CD4-positive, alpha-beta T cell (primary cell): ENCODE measurements at regions not wholly inside any gene's neighbourhood (a gene's known extent, or its start where the extent isn't known, plus 50 kb on each side); places are given as distances from the start of the nearest gene placed in this dataset.

Experiments used
- ATAC-seq: fragments of 200-7000 bp; cut with Tn5 transposase; one replicate; pipeline ENCODE4 v1.10.0; 2022; ENCODE audit warnings: mild to moderate bottlenecking; ENCODE audit not compliant: poor library complexity
- CTCF ChIA-PET: fragments of 350-600 bp; sonication (Branson Sonifier 250); formaldehyde crosslinking; loops from one replicate; lab custom pipeline; 2021; ENCODE audit warnings: antibody characterized with exemption, inconsistent platforms; lab: Charles Lee
- POLR2A ChIA-PET: fragments of 350-600 bp; sonication (Branson Sonifier 250); formaldehyde crosslinking; loops from one replicate; lab custom pipeline; 2021; ENCODE audit warnings: antibody characterized with exemption, inconsistent platforms; lab: Charles Lee
- DNase-seq, 14 experiments: peaks; one replicate each; pipeline ENCODE4 v3.0.0-alpha.2; 2013 to 2020; ENCODE audit warnings: mixed read lengths in 2 of 14
- H3K27ac ChIP-seq, 2 donors: one replicate each; pipeline versions ENCODE4 v1.5.1 to v1.7.0; 2013; ENCODE audit warnings: low read length in 2 of 2, low read depth in 1 of 2, mild to moderate bottlenecking in 1 of 2
- H3K27me3 ChIP-seq, 2 experiments: 1 replicate in 1 of 2; 2 replicates in 1 of 2; pipeline versions ENCODE4 v1.6.1 to v1.7.0; 2013; ENCODE audit warnings: low read length in 2 of 2, control low read depth in 1 of 2, mild to moderate bottlenecking in 1 of 2, moderate library complexity in 1 of 2; ENCODE audit not compliant: insufficient read depth in 2 of 2, control insufficient read depth in 1 of 2
- H3K36me3 ChIP-seq: one replicate; pipeline ENCODE4 v1.6.1; 2013; ENCODE audit warnings: low read length, control low read depth; ENCODE audit not compliant: insufficient read depth
- H3K4me1 ChIP-seq: one replicate; pipeline ENCODE4 v1.6.1; 2013; ENCODE audit warnings: low read length, control low read depth; ENCODE audit not compliant: insufficient read depth
- H3K4me3 ChIP-seq: one replicate; pipeline ENCODE4 v1.5.1; 2013; ENCODE audit warnings: mild to moderate bottlenecking, low read length, moderate library complexity
- H3K9me3 ChIP-seq, 2 experiments: 1 replicate in 1 of 2; 2 replicates in 1 of 2; pipeline versions ENCODE4 v1.6.1 to v1.7.0; 2013; ENCODE audit warnings: low read length in 2 of 2, mild to moderate bottlenecking in 2 of 2, control low read depth in 1 of 2, moderate library complexity in 1 of 2; ENCODE audit not compliant: control insufficient read depth in 1 of 2, insufficient read depth in 1 of 2
- H3K27ac Mint-ChIP-seq: one replicate; pipeline ENCODE4 v1.8.0; 2020; ENCODE audit warnings: mixed read lengths
- H3K27me3 Mint-ChIP-seq: one replicate; pipeline ENCODE4 v1.8.0; 2021; ENCODE audit warnings: mixed read lengths
- H3K36me3 Mint-ChIP-seq: one replicate; pipeline ENCODE4 v1.8.0; 2021; ENCODE audit warnings: low read depth, mixed read lengths
- H3K4me1 Mint-ChIP-seq: one replicate; pipeline ENCODE4 v1.8.0; 2021; ENCODE audit warnings: low read depth, mixed read lengths
- H3K4me3 Mint-ChIP-seq: one replicate; pipeline ENCODE4 v1.8.0; 2020; ENCODE audit warnings: mild to moderate bottlenecking, mixed read lengths
- H3K9me3 Mint-ChIP-seq: one replicate; pipeline ENCODE4 v1.8.0; 2020; ENCODE audit warnings: mixed read lengths
- CTCF ChIP-seq: fragments of 200-600 bp; IDR thresholded peaks from one replicate; pipeline ENCODE4 v1.8.0; 2022; ENCODE audit warnings: antibody characterized with exemption, mild to moderate bottlenecking
- intact Hi-C, 2 experiments: fragments of 100-400 bp; cut with DNase I in 1 of 2; cut with micrococcal nuclease in 1 of 2; formaldehyde crosslinking; loops; one replicate each; pipeline versions ENCODE4 v1.15.1 to v1.9.0; 2023 to 2025; cut with DNase I, micrococcal nuclease

DNA sequence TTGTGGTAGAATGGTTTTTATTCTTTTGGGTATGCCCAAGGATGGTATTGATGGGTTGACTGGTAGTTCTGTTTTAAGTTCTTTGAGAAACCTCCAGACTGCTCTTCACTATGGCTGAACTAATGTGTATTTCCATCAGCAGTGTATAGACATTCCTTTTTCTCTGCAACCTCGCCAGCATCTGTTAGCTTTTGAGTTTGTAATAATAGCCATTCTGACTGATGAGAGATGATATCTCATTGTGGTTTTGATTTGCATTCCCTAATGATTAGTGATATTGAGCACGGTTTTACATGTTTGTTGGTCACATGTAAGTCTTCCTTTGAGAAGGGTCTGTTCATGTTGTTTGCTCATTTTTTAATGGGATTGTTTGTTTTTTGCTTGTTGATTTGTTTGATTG is 1348.7 kb upstream of the NXPH2 start:
- ChIA-PET CTCF (no interaction called here), POLR2A (no interaction called here)
- TF ChIP-seq CTCF: no peak
- Mint-ChIP-seq H3K9me3 (peaks cover 13% of the 10 kb centered on the region), H3K4me1 (no peaks in the 10 kb centered on the region), H3K27me3 (no peaks in the 10 kb centered on the region), H3K27ac (no peak overlapping the region), H3K36me3 (no peaks in the 10 kb centered on the region), H3K4me3 (no peak overlapping the region)
- H3K4me1 ChIP-seq: no peaks in the 10 kb centered on the region
- intact Hi-C loops: no loop called here
- H3K4me3 ChIP-seq: no peak overlapping the region
- H3K27ac ChIP-seq: no peak overlapping the region
- DNase-seq (no peak), ATAC-seq (no peak)
- H3K9me3 ChIP-seq: peaks cover 3 to 13% of the 10 kb centered on the region in 2 experiments
- no peaks in the 10 kb centered on the region for H3K27me3 ChIP-seq
- H3K36me3 ChIP-seq: no peaks in the 10 kb centered on the region

DNA sequence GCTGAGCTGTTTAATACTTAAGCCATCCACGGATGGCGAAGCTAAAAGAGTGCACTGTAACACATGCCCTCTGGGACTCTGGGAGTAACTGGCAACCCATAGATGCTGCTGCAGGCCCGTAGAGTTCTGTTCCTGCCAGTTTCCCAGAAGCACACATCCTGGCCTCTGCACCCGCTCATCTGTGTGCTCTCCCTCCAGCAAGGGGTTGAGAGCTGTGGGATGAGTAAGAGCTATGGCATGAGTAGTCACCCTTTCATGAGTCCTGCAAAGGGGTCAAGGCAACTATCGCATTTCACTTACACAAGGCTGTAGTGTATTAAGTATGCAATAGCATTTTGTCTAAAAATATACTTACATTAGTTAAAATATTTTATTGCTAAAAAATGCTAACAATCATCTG is 1341.8 kb upstream of the NXPH2 start:
- Mint-ChIP-seq H3K9me3 (peaks cover 17% of the 10 kb centered on the region), H3K36me3 (no peaks in the 10 kb centered on the region), H3K4me3 (no peak overlapping the region), H3K4me1 (no peaks in the 10 kb centered on the region), H3K27me3 (no peaks in the 10 kb centered on the region), H3K27ac (no peak overlapping the region)
- no peaks in the 10 kb centered on the region for H3K4me1 ChIP-seq
- POLR2A ChIA-PET: no interaction called here
- ATAC-seq (no peak), DNase-seq (no peak)
- H3K27me3 ChIP-seq: no peaks in the 10 kb centered on the region
- no peaks in the 10 kb centered on the region for H3K36me3 ChIP-seq
- intact Hi-C loops: no loop called here
- TF ChIP-seq CTCF: no peak
- peaks cover 6 to 9% of the 10 kb centered on the region in 2 experiments for H3K9me3 ChIP-seq
- H3K27ac ChIP-seq: no peak overlapping the region
- no peak overlapping the region for H3K4me3 ChIP-seq
- CTCF ChIA-PET: no interaction called here

DNA sequence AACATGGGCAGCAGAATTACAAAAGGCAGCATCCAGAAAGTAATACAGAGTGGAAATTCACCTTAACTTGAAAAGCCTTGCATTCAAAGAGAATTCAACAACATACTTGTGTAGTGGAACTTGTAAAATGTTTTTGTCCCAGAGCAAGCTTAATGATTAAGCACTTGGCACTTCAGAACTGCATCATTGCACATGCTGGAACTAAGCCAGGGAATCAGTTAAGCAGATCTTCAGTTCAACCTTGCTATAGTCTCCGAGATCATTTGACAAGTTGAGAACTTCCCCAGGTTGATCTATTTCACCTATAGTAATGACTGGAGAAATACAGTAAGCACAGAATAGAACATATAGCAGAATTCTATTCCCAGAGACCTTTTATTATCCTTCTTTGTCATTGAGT is 1337.2 kb upstream of the NXPH2 start:
- no peak overlapping the region for H3K27ac ChIP-seq
- H3K4me1 ChIP-seq: no peaks in the 10 kb centered on the region
- CTCF ChIA-PET: no interaction called here
- intact Hi-C loops: no loop called here
- no peak overlapping the region for H3K27ac Mint-ChIP-seq
- no peak overlapping the region for H3K4me3 ChIP-seq
- no peaks in the 10 kb centered on the region for H3K4me1 Mint-ChIP-seq
- H3K9me3 Mint-ChIP-seq: peaks cover 9% of the 10 kb centered on the region
- H3K4me3 Mint-ChIP-seq: no peak overlapping the region
- no peak for TF ChIP-seq CTCF
- H3K9me3 ChIP-seq: peaks cover 3 to 4% of the 10 kb centered on the region in 2 experiments
- no peaks in the 10 kb centered on the region for H3K27me3 Mint-ChIP-seq
- no peaks in the 10 kb centered on the region for H3K27me3 ChIP-seq
- DNase-seq: no peak
- no peak for ATAC-seq
- POLR2A ChIA-PET: no interaction called here
- no peaks in the 10 kb centered on the region for H3K36me3 ChIP-seq
- no peaks in the 10 kb centered on the region for H3K36me3 Mint-ChIP-seq
